Right atrium auricular region (tissue), 2 donors: ENCODE measurements at regions not wholly inside any gene's neighbourhood (a gene's known extent, or its start where the extent isn't known, plus 50 kb on each side); places are given as distances from the start of the nearest gene placed in this dataset.

Source experiments
- DNase-seq: peaks from one replicate; pipeline ENCODE4 v3.0.0-alpha.2; 2019; ENCODE audit warnings: low spot score
- H3K27ac ChIP-seq, 2 donors: fragments of 200-600 bp; sonication (generic); 1 replicate in 1 of 2; 2 replicates in 1 of 2; pipeline ENCODE4 v1.5.1; 2016 to 2019
- H3K27me3 ChIP-seq, 2 donors: fragments of 200-600 bp; sonication (generic); one replicate each; pipeline versions ENCODE4 v1.5.1 to v1.6.0; 2017 to 2019
- H3K36me3 ChIP-seq: fragments of 200-600 bp; sonication (generic); one replicate; pipeline ENCODE4 v1.5.1; 2016
- H3K4me1 ChIP-seq, 2 donors: fragments of 200-600 bp; sonication (generic); one replicate each; pipeline versions ENCODE4 v1.5.1 to v1.6.0; 2017 to 2019
- H3K4me3 ChIP-seq, 2 donors: fragments of 200-600 bp; sonication (generic); 1 replicate in 1 of 2; 2 replicates in 1 of 2; pipeline ENCODE4 v1.5.1; 2017 to 2019; ENCODE audit warnings: mild to moderate bottlenecking in 1 of 2, moderate library complexity in 1 of 2
- H3K9me3 ChIP-seq, 2 donors: fragments of 200-600 bp; sonication (generic); one replicate each; pipeline ENCODE4 v1.5.1; 2019
- TF ChIP-seq, protein P1 (sequence below), 2 donors: fragments of 200-600 bp; sonication (generic); IDR thresholded peaks; one replicate each; pipeline ENCODE4 v1.5.1; 2019; ENCODE audit warnings: antibody characterized with exemption in 2 of 2

GRCh38 chr6:77292564-77293546 lies 170.4 kb downstream of the HTR1B start:
- H3K27me3 ChIP-seq: no peaks in the 10 kb centered on the region
- H3K36me3 ChIP-seq: no peaks in the 10 kb centered on the region
- H3K9me3 ChIP-seq: no peaks in the 10 kb centered on the region
- TF ChIP-seq, protein P1, sequence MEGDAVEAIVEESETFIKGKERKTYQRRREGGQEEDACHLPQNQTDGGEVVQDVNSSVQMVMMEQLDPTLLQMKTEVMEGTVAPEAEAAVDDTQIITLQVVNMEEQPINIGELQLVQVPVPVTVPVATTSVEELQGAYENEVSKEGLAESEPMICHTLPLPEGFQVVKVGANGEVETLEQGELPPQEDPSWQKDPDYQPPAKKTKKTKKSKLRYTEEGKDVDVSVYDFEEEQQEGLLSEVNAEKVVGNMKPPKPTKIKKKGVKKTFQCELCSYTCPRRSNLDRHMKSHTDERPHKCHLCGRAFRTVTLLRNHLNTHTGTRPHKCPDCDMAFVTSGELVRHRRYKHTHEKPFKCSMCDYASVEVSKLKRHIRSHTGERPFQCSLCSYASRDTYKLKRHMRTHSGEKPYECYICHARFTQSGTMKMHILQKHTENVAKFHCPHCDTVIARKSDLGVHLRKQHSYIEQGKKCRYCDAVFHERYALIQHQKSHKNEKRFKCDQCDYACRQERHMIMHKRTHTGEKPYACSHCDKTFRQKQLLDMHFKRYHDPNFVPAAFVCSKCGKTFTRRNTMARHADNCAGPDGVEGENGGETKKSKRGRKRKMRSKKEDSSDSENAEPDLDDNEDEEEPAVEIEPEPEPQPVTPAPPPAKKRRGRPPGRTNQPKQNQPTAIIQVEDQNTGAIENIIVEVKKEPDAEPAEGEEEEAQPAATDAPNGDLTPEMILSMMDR (IDR thresholded peaks at IDR 0.05): no peak
- no peak overlapping the region for H3K27ac ChIP-seq
- H3K4me3 ChIP-seq: no peak overlapping the region
- DNase-seq: no peak
- H3K4me1 ChIP-seq: peaks cover 0 to 10% of the 10 kb centered on the region in 2 donors

GRCh38 chr6:77290798-77291197 lies 172.5 kb downstream of the HTR1B start:
- Histone ChIP-seq H3K36me3 (no peaks in the 10 kb centered on the region), H3K27me3 (no peaks in the 10 kb centered on the region), H3K4me3 (no peak overlapping the region), H3K9me3 (no peaks in the 10 kb centered on the region), H3K4me1 (peaks cover 0 to 10% of the 10 kb centered on the region in 2 donors), H3K27ac (no peak overlapping the region)
- TF ChIP-seq, protein P1 (IDR thresholded peaks at IDR 0.05): no peak
- no peak for DNase-seq

- no peak for DNase-seq
- TF ChIP-seq, protein P1 (IDR thresholded peaks at IDR 0.05): no peak
Measured at GRCh38 chr6:77286541-77286940, 176.8 kb downstream of the HTR1B start.

DNA sequence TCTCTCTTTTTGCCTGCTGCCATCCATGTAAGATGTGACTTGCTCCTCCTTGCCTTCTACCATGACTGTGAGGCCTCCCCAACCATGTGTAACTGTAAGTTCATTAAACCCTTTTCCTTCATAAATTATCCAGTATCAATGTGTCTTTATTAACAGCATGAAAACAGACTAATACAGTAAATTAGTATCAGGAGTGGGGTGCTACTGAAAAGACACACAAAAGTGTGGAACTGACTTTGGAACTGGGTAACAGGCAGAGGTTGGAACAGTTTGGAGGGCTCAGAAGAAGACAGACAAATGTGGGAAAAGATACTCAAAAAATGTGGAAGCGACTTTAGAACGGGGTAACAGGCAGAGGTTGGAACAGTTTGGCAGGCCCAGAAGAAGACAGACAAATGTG lies 189.4 kb downstream of the HTR1B start:
- DNase-seq: no peak
- Histone ChIP-seq H3K9me3 (peaks cover 5 to 16% of the 10 kb centered on the region in 2 donors), H3K36me3 (no peaks in the 10 kb centered on the region), H3K4me1 (no peaks in the 10 kb centered on the region), H3K27ac (no peak overlapping the region), H3K4me3 (no peak overlapping the region), H3K27me3 (no peaks in the 10 kb centered on the region)
- TF ChIP-seq, protein P1 (IDR thresholded peaks at IDR 0.05): no peak

More at GRCh38 chr6:77286541-77286940, 176.8 kb downstream of the HTR1B start:
- H3K36me3 ChIP-seq: no peaks in the 10 kb centered on the region
- no peaks in the 10 kb centered on the region for H3K4me1 ChIP-seq
- no peaks in the 10 kb centered on the region for H3K27me3 ChIP-seq
- H3K9me3 ChIP-seq: peaks cover 0 to 1% of the 10 kb centered on the region in 2 donors
- H3K27ac ChIP-seq: no peak overlapping the region
- no peak overlapping the region for H3K4me3 ChIP-seq

DNA sequence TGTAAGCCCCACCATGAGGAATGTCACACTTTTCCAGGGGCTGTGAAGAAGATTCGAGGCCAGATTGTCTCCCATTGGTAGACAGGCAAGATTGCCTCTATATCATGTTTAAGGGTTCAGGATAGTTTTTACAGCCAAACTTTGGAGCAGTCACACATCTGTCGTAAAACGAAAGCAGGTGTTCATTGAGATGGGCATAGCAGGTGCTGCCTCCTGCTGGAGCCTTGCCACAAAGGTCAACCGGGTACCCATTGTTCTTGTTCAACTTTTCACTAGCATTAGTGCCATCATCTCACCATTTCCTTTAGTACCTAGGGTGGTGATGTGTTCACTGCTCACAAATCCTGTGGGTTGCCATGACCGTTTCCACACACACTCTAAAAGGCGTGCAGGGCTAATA lies 198.3 kb downstream of the HTR1B start:
- H3K9me3 ChIP-seq: no peaks in the 10 kb centered on the region
- no peak overlapping the region for H3K4me3 ChIP-seq
- H3K36me3 ChIP-seq: no peaks in the 10 kb centered on the region
- H3K27me3 ChIP-seq: no peaks in the 10 kb centered on the region
- no peaks in the 10 kb centered on the region for H3K4me1 ChIP-seq
- TF ChIP-seq, protein P1 (IDR thresholded peaks at IDR 0.05): no peak
- no peak overlapping the region for H3K27ac ChIP-seq
- DNase-seq: no peak
